Keratinocyte (primary cell): ENCODE measurements at regions not wholly inside any gene's neighbourhood (a gene's known extent, or its start where the extent isn't known, plus 50 kb on each side); places are given as distances from the start of the nearest gene placed in this dataset.

ENCODE experiments used
- CTCF ChIP-seq, 3 experiments: IDR thresholded peaks in 1 of 3; conservative IDR thresholded peaks in 1 of 3; optimal IDR thresholded peaks in 1 of 3; 2 replicates in 2 of 3; 3 replicates in 1 of 3; pipeline versions ENCODE3 to v1.5.1; 2011; ENCODE audit warnings: low read length in 3 of 3, mild to moderate bottlenecking in 3 of 3, moderate library complexity in 2 of 3, control low read depth in 1 of 3, inconsistent platforms in 1 of 3; ENCODE audit not compliant: insufficient read depth in 2 of 3; ENCODE audit errors: extremely low read depth in 1 of 3
- EZH2 ChIP-seq: IDR thresholded peaks from one replicate; pipeline ENCODE4 v1.6.1; 2012; ENCODE audit warnings: inconsistent platforms, mild to moderate bottlenecking, low read length, moderate library complexity

DNA sequence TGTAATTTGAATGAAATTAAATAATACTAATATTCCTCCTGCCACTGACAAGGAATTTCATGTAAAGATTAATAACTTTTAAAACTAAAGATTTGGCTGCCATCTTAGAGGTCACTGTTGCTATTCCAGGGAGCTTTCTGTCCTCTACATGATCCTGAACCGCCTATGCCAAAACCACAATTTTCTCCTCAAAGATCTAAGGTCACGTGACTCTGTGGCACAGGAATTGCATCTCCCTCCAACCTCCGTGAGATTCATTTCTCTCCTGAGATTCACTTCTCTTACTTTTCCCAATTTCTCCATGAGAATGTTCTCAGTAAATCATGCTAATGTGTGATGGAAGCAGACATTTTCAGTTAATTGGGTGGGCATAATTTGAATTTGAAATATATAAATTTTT lies 379.6 kb upstream of the TSHZ2 start:
- TF ChIP-seq CTCF (optimal IDR thresholded peaks at IDR 0.05 in 1 of 3, IDR thresholded peaks at IDR 0.05 in 1 of 3, conservative IDR thresholded peaks at IDR 0.05 in 1 of 3; ENCODE audit: extremely low read depth in 1 of 3, insufficient read depth in 2 of 3, low read length in 3 of 3) (no peak), EZH2 (no peak)
